ENCODE measurements at regions not wholly inside any gene's neighbourhood (a gene's known extent, or its start where the extent isn't known, plus 50 kb on each side); places are given as distances from the start of the nearest gene placed in this dataset.

DNA sequence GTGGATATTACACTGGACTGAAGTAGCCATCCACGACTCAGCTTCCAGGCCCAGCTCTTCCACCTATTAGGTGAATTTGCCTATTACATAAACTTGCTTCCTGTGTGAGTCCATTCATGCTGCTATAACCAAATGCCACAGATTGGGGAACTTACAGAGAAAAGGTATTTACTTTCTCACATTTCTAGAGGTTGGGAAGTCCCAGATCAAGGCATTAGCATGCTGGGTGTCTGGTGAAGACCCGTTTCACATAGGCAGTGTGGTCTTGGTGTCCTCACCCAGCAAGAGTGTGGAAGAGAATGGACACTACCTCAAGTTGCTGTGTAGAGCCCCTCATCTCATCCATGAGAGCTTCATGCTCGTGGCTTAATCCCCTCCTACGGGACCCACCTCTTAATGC lies 282.6 kb downstream of the IRX1 start:
- no peak for FAIRE-seq
- DNase-seq (ENCODE audit: insufficient read length, low spot score), result no peak

DNA sequence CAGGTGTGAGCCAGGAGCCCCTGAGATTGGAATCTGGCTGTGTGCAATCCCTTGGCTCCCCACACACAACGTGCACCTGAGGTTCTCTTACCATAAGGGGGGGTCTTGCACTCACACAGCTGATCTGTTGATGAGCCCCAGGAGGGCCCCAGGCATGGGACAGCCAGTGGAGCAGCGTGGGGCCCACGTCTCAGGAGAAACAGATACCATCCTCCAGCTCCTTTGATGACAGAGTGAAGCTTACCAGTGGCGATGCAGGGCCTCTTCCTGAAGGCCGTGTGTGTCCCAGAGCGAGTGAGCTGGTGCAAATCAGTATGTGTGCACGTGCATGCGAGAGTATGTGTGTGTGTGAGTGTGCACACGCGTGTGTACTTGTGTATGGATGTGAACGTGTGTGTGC lies 287.4 kb downstream of the IRX1 start:
- DNase-seq (ENCODE audit: insufficient read length, low spot score) (no peak), FAIRE-seq (no peak)

DNA sequence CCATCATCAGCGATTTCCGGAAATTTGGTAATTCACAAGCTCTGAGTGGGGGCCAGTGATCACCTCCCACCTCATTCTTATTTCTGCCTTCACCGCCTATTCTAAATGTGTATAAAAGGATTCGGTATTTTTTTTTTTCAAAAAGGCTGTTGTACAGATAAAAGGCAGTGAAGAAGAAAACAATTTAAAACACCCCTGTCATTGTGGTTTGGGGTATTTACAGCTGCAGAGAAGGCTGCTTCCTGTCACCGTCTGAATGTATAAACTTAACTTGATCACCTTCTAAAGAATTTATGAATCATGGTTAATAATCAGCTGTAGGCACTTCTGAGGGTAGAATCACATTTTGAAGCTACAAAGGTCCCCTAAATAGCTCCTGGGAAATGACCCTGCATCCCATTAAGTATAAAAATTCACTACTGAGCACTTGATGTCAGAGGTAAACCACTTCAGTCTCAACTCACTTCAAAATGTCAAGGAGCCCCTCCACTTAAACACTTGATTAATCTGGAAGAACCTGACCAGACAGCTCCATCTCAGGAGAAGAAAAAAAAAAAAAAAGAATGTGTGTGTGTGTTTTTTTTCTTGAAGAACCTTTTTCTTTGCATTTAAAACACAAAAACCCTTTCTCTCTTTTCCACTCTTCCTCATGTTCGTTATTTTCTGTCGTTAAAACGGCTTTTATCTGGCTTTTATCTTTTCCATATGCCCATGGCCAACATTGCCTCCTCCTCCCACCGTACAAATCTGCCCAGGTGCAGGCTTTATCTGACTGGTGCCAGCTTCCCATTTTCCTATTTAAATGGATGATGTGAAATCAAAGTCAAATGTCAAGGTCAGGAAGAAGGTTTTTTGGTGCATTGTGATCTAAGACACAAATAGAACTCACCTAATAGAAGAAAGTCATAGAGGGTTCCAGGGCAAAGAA lies 291.2 kb downstream of the IRX1 start:
- FAIRE-seq (no peak), DNase-seq (ENCODE audit: insufficient read length, low spot score) (no peak)

DNA sequence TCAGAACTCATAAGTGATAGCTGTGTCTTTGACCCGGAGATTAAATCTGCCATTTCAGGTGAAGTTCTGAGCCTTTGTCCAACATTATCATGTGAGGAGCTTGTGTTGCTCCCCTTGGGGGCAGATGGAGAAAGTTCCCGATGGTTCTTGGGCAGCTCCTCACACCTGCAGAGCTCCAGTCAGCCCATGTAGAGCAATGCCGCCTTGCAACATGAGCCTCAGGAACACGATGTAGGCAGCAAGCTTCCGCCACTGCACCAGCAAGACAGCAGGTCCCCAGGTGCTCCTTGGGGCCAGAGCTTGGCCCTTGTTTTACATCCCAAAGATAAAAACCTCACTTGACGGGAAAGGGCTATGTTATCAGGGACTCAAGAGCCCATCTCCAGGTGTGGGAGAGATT lies 292.7 kb downstream of the IRX1 start:
- DNase-seq (ENCODE audit: insufficient read length, low spot score) (no peak), FAIRE-seq (no peak)

DNA sequence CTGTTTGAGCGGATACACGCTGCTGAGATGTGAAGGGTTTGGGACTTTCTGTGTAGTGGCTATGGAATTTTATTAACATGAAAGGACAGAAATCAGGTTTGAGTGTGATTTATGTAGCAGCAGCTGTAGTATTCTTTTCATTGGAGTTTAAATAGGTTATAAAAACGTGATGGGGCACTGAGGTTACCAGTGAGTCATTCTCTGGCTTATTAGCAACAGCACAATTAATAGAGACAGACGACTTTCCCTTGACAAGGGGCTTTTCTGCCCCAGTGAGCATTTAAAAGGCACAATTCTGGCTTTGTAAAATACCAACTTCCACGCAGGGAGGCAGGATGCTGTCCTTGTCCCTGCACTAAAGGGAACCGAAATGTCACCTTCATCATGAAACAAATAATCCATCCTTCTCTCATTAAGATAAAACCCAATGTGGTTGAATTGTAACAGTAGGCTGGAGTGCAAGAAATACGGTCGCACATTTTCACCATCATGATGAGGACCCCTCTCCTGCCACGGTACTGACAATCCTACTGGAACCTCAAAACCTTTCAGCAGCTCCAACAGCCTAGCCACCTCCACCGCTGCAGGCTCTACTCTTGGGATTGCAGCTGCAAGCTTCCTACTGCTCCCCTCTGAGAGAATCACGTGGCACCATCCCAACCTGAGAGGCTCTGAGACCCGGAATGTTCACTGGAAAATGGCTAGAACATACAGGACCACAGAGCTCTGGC lies 293.9 kb downstream of the IRX1 start:
- DNase-seq (ENCODE audit: insufficient read length, low spot score), result no peak
- FAIRE-seq, result no peak

DNA sequence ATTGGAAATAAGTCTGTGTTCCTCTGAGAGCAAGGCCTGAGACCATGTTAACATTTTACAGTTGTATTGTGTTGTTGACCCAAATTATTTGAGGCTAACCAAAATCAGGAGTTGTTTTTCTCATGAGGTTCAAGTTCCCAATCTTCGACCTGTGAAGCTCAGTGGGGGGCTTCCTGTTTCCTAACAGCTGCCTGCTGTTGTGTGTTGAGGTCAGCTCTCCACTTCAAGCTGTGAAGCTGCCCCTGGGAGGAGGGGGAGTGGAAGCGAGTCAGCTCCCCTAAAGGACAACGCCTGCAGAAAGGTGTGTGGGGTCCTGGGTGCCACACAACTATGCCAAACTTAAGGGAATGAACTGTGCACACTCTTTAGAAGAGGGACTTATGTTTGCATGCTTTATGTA lies 295.5 kb downstream of the IRX1 start:
- FAIRE-seq (no peak), DNase-seq (ENCODE audit: insufficient read length, low spot score) (no peak)

DNA sequence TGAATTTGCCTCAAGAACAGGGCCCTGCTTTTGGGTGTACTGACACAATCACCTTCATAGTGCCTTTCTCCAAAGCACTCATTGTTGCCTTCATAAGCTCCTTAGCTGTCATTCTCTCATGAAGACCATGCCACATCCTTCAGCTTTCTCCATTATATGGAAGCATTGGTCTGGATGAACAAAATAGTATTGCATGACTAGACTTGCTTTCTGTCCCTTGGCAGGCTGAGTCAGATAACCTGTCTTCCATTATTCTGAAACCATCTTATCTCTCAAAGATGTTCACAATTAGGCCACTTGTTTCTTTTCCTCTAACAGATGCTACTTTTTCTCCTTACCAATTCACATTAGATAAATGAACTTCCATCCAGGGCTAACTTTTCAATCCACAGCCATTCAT lies 297.9 kb downstream of the IRX1 start:
- FAIRE-seq, result no peak
- DNase-seq (ENCODE audit: insufficient read length, low spot score), result no peak

DNA sequence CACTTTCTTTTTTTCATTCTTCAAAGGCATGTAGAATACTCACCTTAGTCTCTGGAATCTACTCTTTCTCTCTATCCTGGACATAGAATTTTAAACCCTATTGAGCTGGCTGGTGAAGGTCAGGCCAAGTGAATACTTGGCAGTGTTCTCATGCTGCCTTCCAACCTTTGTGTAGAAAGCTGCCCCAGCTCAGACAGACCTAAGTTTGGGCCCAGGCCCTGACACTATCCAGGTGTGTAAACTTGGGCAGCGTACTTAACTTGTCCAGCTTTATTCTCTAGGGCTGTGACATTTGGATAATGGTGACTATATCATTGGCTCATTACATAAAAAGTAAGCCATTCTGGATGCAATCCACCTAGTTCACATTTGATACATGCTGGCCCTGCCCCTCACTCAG lies 298.3 kb downstream of the IRX1 start:
- DNase-seq (ENCODE audit: insufficient read length, low spot score), result no peak
- no peak for FAIRE-seq

DNA sequence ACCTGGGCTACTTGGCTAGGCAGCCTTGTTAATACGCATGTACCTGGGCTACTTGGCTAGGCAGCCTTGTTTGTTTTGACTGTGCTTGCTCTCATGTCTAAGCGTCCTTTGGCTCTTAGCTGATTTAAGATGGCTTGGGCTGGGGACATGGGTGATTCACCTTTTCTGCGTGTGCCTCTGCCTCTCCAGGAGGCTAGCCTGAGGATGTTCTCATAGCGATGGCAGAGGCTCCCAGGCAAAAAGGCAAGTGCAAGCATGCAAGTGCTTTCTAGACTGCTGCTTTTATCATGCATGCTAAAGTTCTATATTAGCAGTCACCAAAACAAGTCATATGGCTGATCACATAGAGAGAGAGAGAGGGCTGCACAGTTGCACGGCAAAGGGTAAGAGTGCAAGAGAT lies 300.5 kb downstream of the IRX1 start:
- no peak for DNase-seq (ENCODE audit: insufficient read length, low spot score)
- no peak for FAIRE-seq

DNA sequence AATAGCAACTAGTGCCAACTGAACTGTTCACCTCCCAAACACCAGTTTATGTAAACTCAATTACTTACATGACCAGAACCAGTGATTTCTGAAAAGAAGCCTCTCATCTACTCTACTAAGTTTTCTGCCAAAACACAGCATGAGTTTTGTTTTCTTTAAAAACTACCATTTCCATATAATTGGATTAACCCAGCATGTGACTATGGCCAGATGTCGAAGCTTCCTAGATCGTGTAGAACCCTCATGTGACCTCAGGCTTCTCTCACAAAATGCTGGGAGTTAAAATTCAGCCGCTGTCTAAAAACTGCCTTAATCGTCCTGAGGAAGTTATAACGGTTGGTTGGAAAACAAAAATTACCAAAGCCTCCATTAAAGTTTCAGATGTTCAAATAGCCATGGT lies 303.5 kb downstream of the IRX1 start:
- FAIRE-seq, result no peak

DNA sequence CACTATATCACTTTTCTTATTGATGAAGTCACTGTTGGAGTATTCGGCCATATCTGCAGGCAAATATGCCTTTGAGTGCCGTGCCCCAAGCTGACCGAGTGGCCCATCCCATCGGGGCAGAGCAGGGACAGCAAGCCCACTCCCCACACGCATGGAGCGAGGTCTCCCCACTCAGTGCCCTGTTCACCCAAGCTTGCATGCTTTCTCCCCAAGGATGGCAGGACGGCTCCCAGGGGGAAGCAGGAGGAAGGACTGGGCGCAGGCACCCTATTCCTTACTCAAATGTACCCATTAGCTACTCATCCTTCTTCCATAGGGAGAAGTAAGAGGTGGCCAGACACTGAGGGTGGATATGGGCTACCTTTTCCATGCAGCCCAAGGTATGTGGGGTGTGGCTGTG lies 309.0 kb downstream of the IRX1 start:
- DNase-seq (ENCODE audit: insufficient read length, low spot score) (no peak), FAIRE-seq (no peak)

More for the DNA sequence above, 303.5 kb downstream of the IRX1 start:
- DNase-seq (ENCODE audit: insufficient read length, low spot score), result no peak

DNA sequence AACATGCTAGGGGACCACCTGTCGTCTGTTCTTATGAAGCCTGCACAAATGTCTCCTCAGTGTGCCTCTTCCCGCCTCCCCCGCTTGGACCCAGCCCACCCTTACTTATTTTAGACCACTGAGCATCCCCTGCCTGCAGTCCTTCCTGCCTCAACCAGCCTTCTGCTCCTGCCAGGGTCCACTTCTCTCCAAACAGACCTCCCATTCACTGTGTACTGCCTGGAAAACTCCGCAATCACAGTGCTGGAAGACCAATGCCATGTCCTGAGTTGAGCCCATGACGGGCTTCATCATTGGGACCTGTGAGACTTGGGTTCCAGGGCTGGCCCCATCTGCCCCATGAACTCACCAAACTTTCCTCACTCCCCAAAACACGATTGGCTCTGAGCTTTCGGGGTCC lies 309.4 kb downstream of the IRX1 start:
- FAIRE-seq (no peak), DNase-seq (ENCODE audit: insufficient read length, low spot score) (no peak)

DNA sequence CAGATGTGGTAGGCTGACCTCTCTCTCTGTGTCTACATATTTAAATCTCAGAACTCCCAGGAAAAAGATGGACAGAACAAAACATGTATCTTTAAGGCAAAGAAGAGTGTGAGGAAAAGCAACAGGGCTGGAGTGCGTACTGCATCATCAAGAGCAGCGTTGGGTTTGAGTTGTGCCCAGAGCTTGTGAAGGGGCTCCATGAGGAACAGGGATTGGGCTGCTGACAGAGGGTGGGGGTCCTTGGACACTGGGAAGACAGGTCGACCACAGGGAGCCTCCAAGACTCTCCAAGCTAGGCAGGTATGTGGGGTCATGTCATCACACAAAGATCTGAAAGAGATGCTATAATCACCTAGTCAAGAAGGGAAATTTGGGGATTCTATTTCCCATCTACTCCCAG lies 309.9 kb downstream of the IRX1 start:
- FAIRE-seq, result no peak
- no peak for DNase-seq (ENCODE audit: insufficient read length, low spot score)

DNA sequence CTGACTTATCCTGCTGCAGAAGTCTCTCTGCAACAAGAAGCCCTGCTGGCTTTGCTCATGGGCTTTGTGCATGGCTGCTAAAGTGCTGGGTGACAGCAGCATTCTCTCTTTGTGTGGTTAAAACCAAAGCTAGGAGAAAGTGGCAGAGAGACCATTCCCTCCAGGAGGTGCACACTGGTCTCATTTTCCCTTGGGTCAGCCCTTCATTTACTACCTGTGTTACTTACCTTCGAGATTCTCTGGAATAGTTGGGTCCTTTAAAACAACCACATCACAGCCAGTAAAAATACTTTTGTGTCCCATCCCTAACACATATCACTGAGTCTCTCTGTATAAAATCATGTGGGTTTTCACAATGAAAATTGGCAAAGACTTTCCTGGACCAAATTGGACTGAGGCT lies 315.5 kb downstream of the IRX1 start:
- DNase-seq (ENCODE audit: insufficient read length, low spot score) (no peak), FAIRE-seq (no peak)

DNA sequence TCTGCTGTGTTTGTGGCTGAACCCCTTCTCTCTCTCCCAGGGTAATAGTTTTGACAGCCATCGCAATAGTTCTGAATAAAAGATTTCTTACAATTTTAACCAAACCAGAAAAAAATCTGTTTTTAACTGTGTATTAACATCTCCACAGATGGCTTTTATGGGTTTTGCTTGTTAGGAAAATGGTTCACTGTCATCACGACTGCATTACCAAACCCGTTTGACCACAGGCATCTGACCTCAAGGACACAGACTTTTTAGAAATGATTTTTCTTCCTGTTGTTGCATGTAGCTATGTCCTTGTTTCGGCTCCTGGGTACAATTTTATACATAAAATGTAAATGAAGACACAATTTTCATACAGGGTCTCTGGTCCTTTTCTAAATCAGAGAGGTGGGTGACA lies 316.1 kb downstream of the IRX1 start:
- no peak for DNase-seq (ENCODE audit: insufficient read length, low spot score)
- no peak for FAIRE-seq

DNA sequence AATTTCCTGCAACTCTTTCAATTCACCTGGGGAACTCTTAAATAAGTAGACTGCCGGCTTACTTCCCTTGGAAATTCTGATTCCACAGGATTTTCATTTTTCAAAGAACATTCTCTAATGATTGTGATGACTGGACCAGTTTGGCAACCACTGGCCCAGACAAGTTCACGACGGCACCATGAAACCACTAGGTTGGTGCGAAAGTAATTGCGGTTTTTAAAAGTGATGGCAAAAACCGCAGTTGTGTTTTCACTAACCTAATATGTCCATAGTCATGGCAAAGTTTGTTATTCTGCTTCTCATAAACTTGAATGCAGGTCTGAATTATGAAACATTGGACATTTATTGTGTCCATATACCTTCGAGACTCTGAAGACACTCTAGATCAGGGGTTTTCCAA lies 317.2 kb downstream of the IRX1 start:
- no peak for DNase-seq (ENCODE audit: insufficient read length, low spot score)
- FAIRE-seq, result no peak

DNA sequence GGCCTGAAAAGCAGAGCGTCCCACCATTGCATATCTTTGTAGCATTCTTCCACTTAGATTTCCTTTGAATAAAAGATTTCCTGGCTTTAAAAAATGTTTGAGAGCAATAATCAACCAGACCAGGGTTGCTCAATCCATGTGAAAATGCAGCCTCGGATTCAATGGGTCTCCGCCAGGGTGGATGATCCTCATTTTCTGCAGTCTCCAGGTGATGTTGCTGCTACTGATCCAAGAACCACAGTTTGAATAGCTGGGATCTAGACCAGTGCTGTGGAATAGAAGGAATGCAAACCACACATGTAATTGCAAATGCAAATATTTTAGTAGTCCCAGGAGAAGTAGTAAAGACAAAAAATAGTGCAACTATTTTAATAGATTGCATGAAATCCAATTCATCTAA lies 317.6 kb downstream of the IRX1 start:
- DNase-seq (ENCODE audit: insufficient read length, low spot score) (no peak), FAIRE-seq (no peak)

DNA sequence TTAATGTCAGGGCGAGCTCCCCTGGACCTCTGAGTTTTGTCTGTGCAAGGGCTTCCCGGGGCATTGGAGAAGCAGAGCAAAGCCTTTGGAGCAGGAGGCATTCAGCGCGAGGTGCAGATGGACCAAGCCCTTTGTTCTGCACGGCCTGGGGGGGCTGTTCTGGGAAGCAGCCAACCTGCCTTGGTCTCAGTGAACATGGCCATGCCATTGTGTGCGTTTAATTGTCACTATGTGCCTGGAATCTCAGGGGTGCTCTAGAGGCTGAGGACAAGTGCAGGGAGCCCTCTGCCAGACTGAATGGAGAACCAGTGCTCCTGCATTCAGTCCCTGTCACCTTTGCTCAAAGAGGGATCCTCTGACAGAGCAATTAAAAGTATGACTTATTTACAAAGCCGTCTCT lies 329.4 kb downstream of the IRX1 start:
- FAIRE-seq (no peak), DNase-seq (ENCODE audit: insufficient read length, low spot score) (no peak)

DNA sequence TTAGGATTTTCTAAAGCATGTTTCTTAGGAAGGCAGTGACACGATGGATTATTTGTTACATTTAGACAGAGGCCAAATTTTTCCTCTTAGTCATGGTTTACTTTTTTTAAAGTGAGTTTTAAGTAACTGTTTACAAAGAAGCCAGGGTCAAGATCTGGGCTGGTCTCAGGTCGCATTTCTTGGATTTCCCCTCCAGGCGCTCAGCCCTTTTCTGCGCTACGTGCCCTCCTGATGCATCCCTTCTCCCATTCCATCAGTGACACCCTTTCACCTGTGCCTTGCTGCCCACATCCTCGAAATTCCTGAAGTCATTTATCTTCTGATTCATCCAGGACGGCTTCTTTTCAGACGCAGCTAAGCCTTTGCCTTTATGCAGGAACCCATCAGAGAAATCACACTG lies 330.3 kb downstream of the IRX1 start:
- FAIRE-seq, result no peak
- DNase-seq (ENCODE audit: insufficient read length, low spot score), result no peak

DNA sequence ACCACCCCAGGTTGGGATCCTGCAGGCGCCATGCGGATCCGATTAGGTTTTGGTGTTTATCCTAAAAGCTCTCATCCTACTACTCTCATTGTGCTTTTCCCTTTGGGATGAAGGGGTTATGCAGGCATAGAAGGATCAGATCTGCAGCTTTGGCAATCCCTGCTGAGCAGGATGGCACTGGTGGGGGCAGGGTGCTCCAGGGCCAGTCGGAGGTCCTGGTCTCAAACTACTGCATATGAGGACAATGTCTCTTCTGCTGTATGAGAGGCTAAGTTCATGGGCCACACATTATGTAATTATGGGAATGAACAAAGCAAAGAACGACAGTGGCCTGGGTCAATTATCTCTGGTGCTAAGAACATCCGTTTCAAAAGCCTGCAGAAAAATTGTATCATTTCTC lies 334.2 kb downstream of the IRX1 start:
- FAIRE-seq (no peak), DNase-seq (ENCODE audit: insufficient read length, low spot score) (no peak)

DNA sequence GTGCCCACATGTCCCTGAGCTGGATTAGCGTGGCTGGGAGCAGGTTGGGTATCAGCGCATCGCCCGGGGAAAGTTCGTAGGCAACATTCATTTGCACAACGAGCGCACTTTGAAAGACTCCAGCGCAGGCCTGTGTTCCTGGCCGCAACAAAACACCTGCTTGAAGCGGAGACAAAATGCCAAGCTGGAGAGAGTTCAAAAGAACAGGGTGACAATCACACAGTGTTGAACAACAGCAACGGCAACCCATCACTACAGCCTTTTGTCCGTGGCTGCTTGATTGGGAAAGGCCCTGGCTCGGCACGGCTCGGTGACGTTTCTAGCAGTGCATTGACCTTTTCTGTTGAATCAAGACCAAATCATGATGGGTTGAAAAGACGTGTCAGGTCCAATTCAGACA lies 336.3 kb downstream of the IRX1 start:
- no peak for FAIRE-seq
- DNase-seq (ENCODE audit: insufficient read length, low spot score), result no peak

DNA sequence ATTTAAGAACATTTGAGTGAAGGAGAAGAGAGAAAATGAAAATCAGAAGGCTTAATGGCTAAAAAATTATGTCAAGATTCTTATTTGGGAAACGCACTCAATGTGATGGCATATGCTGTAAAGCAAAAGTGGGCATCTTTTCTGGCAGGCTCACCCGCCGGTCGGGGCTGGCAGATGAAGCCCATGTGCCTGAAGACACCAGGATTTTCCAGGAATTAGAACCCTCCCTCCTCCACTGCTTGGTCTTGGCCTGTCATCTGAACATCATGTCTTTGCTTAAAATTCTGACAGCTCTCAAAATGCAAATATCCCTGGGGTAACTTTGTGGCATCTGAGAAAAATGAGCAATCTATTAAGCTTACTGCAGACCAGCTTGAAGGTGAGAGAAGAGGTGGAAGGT lies 337.9 kb downstream of the IRX1 start:
- FAIRE-seq (no peak), DNase-seq (ENCODE audit: insufficient read length, low spot score) (no peak)

All from GM19239 (cell line).